ENCODE measurements at regions not wholly inside any gene's neighbourhood (a gene's known extent, or its start where the extent isn't known, plus 50 kb on each side); places are given as distances from the start of the nearest gene placed in this dataset.

DNA sequence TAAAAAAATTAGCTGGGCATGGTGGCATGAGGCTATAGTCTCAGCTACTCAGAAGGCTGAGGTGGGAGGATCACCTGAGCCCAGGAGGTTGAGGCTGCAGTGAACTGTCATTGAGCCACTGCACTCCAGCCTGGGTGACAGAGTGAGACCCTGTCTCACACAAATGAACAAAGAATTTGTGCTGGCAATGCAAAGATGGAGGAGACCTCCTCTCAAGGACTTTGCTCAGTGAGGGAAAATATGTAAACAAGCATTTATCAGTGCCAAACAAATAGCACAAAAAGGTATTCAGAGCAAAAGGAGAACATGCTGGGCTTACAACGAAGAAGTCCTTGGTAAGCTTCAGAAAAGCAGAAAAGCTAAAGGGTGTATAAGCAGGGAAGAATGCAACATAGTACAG is 113.1 kb upstream of the UMPS start:
- POLR2A ChIA-PET = no interaction called here

DNA sequence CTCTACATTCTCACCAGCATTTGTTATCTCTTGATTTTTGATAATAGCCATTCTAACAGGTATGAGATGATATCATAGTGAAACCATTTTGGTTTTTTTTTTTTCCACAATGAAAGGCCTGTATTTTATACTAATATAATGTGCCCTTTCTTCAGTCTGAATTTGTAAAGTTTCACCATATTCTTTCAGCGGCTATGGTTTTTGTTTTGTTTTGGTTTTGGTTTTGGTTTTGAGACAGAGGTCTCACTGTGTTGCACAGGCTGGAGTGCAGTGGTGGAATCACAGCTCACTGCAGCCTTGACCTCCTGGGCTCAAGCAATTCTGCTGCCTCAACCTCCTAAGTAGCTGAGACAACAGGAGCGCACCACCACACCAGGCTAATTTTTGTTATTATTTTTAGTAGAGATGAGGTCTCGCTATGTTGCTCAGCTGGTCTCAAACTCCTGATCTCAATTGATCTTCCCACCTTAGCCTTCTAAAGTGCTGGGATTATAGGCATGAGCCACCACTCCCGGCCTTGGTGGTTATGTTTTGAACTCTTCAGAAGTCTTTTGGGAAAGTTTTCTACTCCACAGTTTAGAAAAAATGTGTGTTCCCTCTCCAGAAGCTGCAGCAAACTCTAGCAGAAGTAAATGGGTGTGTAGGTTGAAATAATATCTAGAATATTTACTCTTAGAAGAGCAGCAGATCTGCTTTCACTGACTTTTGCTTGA is 110.2 kb upstream of the UMPS start:
- TF ChIP-seq, protein P1, sequence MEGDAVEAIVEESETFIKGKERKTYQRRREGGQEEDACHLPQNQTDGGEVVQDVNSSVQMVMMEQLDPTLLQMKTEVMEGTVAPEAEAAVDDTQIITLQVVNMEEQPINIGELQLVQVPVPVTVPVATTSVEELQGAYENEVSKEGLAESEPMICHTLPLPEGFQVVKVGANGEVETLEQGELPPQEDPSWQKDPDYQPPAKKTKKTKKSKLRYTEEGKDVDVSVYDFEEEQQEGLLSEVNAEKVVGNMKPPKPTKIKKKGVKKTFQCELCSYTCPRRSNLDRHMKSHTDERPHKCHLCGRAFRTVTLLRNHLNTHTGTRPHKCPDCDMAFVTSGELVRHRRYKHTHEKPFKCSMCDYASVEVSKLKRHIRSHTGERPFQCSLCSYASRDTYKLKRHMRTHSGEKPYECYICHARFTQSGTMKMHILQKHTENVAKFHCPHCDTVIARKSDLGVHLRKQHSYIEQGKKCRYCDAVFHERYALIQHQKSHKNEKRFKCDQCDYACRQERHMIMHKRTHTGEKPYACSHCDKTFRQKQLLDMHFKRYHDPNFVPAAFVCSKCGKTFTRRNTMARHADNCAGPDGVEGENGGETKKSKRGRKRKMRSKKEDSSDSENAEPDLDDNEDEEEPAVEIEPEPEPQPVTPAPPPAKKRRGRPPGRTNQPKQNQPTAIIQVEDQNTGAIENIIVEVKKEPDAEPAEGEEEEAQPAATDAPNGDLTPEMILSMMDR (IDR thresholded peaks at IDR 0.05; ENCODE audit: control extremely low read depth, extremely low read depth, low read depth, missing control alignments) = no peak
- CTCF ChIA-PET = interaction anchor here (0.8 to 2.6 kb wide), 11 partner anchors 9 to 71 kb away, joined by 4 to 14 read pairs (median 5); no protein-coding TSS in a partner anchor
- no peak for DNase-seq (ENCODE audit: extremely low spot score)
- POLR2A ChIA-PET = no interaction called here

More for the DNA sequence above, 113.1 kb upstream of the UMPS start:
- TF ChIP-seq, protein P1 (IDR thresholded peaks at IDR 0.05; ENCODE audit: control extremely low read depth, extremely low read depth, low read depth, missing control alignments) = no peak
- no peak for DNase-seq (ENCODE audit: extremely low spot score)
- CTCF ChIA-PET = interaction anchor here (1.5 to 2.3 kb wide), 5 partner anchors 12 to 66 kb away, joined by 3 to 9 read pairs (median 6); no protein-coding TSS in a partner anchor

DNA sequence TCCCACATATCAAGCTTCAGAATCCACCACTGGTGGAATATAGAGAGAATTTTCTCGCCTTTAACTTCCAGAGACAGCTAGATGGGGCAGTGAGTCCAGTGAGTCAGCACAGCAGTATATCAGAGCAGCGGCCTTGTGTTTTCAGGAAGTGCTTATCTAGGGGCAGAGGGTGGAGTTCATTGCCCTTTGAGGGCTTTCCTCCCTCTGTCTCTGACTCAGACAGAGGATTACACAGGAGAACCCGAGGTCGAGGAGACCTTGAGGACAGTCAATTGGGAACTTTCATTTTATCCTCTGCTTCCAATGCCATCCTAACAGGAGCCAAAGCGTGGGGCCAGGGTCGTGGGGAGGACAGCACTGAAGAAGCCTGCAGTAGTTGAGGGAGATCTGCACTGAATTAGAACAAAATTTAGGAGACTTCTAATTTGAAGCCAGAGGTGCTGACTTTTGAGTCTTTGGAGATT is 109.6 kb upstream of the UMPS start:
- peak; percentile 47 for DNase-seq (ENCODE audit: extremely low spot score)
- POLR2A ChIA-PET = no interaction called here
- CTCF ChIA-PET = interaction anchor here (0.8 to 2.6 kb wide), 9 partner anchors 9 to 70 kb away, joined by 3 to 14 read pairs (median 5); no protein-coding TSS in a partner anchor
- TF ChIP-seq, protein P1 (IDR thresholded peaks at IDR 0.05; ENCODE audit: control extremely low read depth, extremely low read depth, low read depth, missing control alignments) = peak; percentile 42

DNA sequence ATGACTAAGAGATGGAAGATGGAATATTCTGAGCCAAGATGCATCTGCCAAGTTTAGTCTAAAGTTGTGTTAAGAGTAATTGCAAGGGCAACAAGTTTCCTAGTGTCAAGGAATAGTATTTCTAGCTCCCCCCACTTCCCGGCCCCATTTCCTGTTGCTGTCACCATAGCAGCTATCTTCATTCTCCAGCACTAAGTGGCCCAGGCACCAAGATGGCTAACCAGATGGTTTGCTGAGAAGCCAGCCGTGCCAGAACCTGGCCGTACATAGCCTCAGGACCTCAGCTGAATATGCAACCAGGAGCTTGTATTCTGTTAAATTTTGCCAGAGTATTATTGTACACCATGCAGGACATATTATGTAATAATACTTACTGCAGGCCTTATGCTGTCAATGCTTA is 108.8 kb upstream of the UMPS start:
- POLR2A ChIA-PET = no interaction called here
- no peak for DNase-seq (ENCODE audit: extremely low spot score)
- CTCF ChIA-PET = interaction anchor here (1.1 to 1.7 kb wide), 4 partner anchors 8 to 67 kb away, joined by 3 to 10 read pairs (median 3); no protein-coding TSS in a partner anchor
- TF ChIP-seq, protein P1 (IDR thresholded peaks at IDR 0.05; ENCODE audit: control extremely low read depth, extremely low read depth, low read depth, missing control alignments) = no peak

DNA sequence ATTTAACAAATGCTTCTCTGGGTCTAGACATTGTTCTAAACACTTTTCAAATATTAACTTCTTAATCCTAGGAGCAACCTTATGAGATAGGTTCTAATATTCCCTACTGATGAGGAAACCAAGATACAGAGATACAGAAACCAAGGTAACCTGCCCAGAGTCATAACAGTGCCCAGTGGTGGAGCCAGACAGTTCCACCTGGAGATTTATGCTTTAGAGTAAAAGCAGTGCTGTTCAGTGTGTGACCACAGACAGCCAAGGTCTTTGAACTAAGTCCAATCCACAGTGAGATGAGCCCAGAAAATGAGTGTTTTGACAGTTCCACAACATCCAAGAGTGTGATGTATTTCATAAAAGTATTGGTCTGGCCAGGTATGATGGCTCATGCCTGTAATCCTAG is 105.2 kb upstream of the UMPS start:
- TF ChIP-seq, protein P1 (IDR thresholded peaks at IDR 0.05; ENCODE audit: control extremely low read depth, extremely low read depth, low read depth, missing control alignments) = no peak
- ChIA-PET CTCF (interaction anchor here (0.6 to 4.3 kb wide), 3 partner anchors 15 to 65 kb away, joined by 3 to 17 read pairs (median 4); no protein-coding TSS in a partner anchor), POLR2A (no interaction called here)
- no peak for DNase-seq (ENCODE audit: extremely low spot score)

DNA sequence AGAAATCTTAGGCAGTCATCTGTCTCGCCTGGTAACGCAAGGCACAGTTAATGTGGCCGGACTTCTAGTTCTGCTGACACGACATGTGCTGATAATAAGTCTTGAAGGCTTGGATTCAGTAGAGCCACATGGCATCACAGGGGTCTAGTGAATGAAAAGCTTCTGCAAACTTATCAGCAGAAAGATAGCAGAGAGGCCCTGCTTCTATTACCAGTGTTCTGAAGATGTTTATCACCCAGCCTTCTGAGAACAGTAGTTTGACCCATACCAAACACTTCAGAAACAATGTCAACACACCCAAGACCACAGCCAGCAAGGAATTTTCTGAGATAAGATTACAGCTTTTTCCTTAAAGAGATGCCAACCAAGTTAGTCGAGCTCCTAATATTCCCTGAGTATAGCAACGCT is 102.7 kb upstream of the UMPS start:
- TF ChIP-seq, protein P1 (IDR thresholded peaks at IDR 0.05; ENCODE audit: control extremely low read depth, extremely low read depth, low read depth, missing control alignments) = no peak
- DNase-seq (ENCODE audit: extremely low spot score) = no peak
- POLR2A ChIA-PET = no interaction called here
- CTCF ChIA-PET = interaction anchor here (0.7 to 4.3 kb wide), 5 partner anchors 8 to 61 kb away, joined by 3 to 17 read pairs (median 3); no protein-coding TSS in a partner anchor

All from GM10248 (cell line).